KOPT-K1 (cell line): ENCODE measurements at regions not wholly inside any gene's neighbourhood (a gene's known extent, or its start where the extent isn't known, plus 50 kb on each side); places are given as distances from the start of the nearest gene placed in this dataset.

Source experiments
- H3K27ac ChIP-seq: fragments of 200-600 bp; sonication (generic); 2 replicates; pipeline ENCODE4 v1.5.1; 2016; ENCODE audit warnings: antibody characterized with exemption, mild to moderate bottlenecking, low read depth, low read length; ENCODE audit not compliant: poor library complexity, severe bottlenecking
- H3K36me3 ChIP-seq: fragments of 200-600 bp; sonication (generic); 2 replicates; pipeline ENCODE4 v1.5.1; 2017; ENCODE audit warnings: antibody characterized with exemption, mild to moderate bottlenecking, low read length, moderate library complexity; ENCODE audit not compliant: insufficient read depth
- H3K9me3 ChIP-seq: fragments of 200-600 bp; sonication (generic); 2 replicates; pipeline ENCODE4 v1.5.1; 2017; ENCODE audit warnings: antibody characterized with exemption, low read length, mild to moderate bottlenecking; ENCODE audit not compliant: insufficient read depth, poor library complexity, severe bottlenecking

GRCh38 chr5:167205881-167206280, 1085.6 kb upstream of the WWC1 start:
- H3K27ac ChIP-seq, result no peak overlapping the region
- H3K36me3 ChIP-seq, result no peaks in the 10 kb centered on the region
- H3K9me3 ChIP-seq, result no peaks in the 10 kb centered on the region

- H3K9me3 ChIP-seq, result no peaks in the 10 kb centered on the region
- H3K36me3 ChIP-seq, result no peaks in the 10 kb centered on the region
- no peak overlapping the region for H3K27ac ChIP-seq
Observed at GRCh38 chr5:167207081-167207480, 1084.4 kb upstream of the WWC1 start.

- Histone ChIP-seq H3K9me3 (no peaks in the 10 kb centered on the region), H3K27ac (no peak overlapping the region), H3K36me3 (no peaks in the 10 kb centered on the region)
Observed at GRCh38 chr5:167208911-167209310, 1082.5 kb upstream of the WWC1 start.

GRCh38 chr5:167217097-167217743, 1074.2 kb upstream of the WWC1 start:
- H3K27ac ChIP-seq, result no peak overlapping the region
- no peaks in the 10 kb centered on the region for H3K9me3 ChIP-seq
- H3K36me3 ChIP-seq, result no peaks in the 10 kb centered on the region

- no peaks in the 10 kb centered on the region for H3K9me3 ChIP-seq
- H3K36me3 ChIP-seq, result no peaks in the 10 kb centered on the region
- no peak overlapping the region for H3K27ac ChIP-seq
Observed at GRCh38 chr5:167219298-167219697, 1072.1 kb upstream of the WWC1 start.

GRCh38 chr5:167226386-167226785, 1065.1 kb upstream of the WWC1 start:
- Histone ChIP-seq H3K36me3 (no peaks in the 10 kb centered on the region), H3K27ac (no peak overlapping the region), H3K9me3 (no peaks in the 10 kb centered on the region)

- Histone ChIP-seq H3K27ac (no peak overlapping the region), H3K36me3 (no peaks in the 10 kb centered on the region), H3K9me3 (no peaks in the 10 kb centered on the region)
Observed at GRCh38 chr5:167228134-167228533, 1063.3 kb upstream of the WWC1 start.

- H3K27ac ChIP-seq, result no peak overlapping the region
- no peaks in the 10 kb centered on the region for H3K9me3 ChIP-seq
- H3K36me3 ChIP-seq, result no peaks in the 10 kb centered on the region
Observed at GRCh38 chr5:167229751-167230150, 1061.7 kb upstream of the WWC1 start.

- no peaks in the 10 kb centered on the region for H3K9me3 ChIP-seq
- no peak overlapping the region for H3K27ac ChIP-seq
- H3K36me3 ChIP-seq, result no peaks in the 10 kb centered on the region
Observed at GRCh38 chr5:167230414-167230813, 1061.0 kb upstream of the WWC1 start.

GRCh38 chr5:167232675-167233311, 1058.7 kb upstream of the WWC1 start:
- Histone ChIP-seq H3K36me3 (no peaks in the 10 kb centered on the region), H3K27ac (no peak overlapping the region), H3K9me3 (no peaks in the 10 kb centered on the region)

GRCh38 chr5:167233507-167234220, 1057.8 kb upstream of the WWC1 start:
- Histone ChIP-seq H3K27ac (no peak overlapping the region), H3K9me3 (no peaks in the 10 kb centered on the region), H3K36me3 (no peaks in the 10 kb centered on the region)

GRCh38 chr5:167241436-167242067, 1049.9 kb upstream of the WWC1 start:
- H3K36me3 ChIP-seq, result no peaks in the 10 kb centered on the region
- no peaks in the 10 kb centered on the region for H3K9me3 ChIP-seq
- H3K27ac ChIP-seq, result no peak overlapping the region

GRCh38 chr5:167242701-167243100, 1048.7 kb upstream of the WWC1 start:
- Histone ChIP-seq H3K36me3 (no peaks in the 10 kb centered on the region), H3K27ac (no peak overlapping the region)

GRCh38 chr5:167243463-167243862, 1048.0 kb upstream of the WWC1 start:
- Histone ChIP-seq H3K27ac (no peak overlapping the region), H3K36me3 (no peaks in the 10 kb centered on the region), H3K9me3 (no peaks in the 10 kb centered on the region)

More at GRCh38 chr5:167242701-167243100, 1048.7 kb upstream of the WWC1 start:
- no peaks in the 10 kb centered on the region for H3K9me3 ChIP-seq

GRCh38 chr5:167244583-167244982, 1046.9 kb upstream of the WWC1 start:
- no peaks in the 10 kb centered on the region for H3K36me3 ChIP-seq
- no peak overlapping the region for H3K27ac ChIP-seq
- H3K9me3 ChIP-seq, result no peaks in the 10 kb centered on the region
